H9 (cell line): ENCODE measurements at regions not wholly inside any gene's neighbourhood (a gene's known extent, or its start where the extent isn't known, plus 50 kb on each side); places are given as distances from the start of the nearest gene placed in this dataset.

Experiments used
- DNase-seq: peaks from one replicate; pipeline ENCODE4 v3.0.0-alpha.2; 2017
- H2AFZ ChIP-seq: one replicate; pipeline ENCODE4 v1.6.1; 2013; ENCODE audit warnings: mild to moderate bottlenecking, low read length, control low read depth, moderate library complexity
- H2AK5ac ChIP-seq: 2 replicates; pipeline ENCODE4 v1.6.1; 2013; ENCODE audit warnings: low read length, control low read depth, mixed read lengths; ENCODE audit not compliant: insufficient read length
- H2BK120ac ChIP-seq: one replicate; pipeline ENCODE4 v1.6.1; 2013; ENCODE audit warnings: low read depth, mild to moderate bottlenecking, low read length, control low read depth, inconsistent platforms; ENCODE audit not compliant: poor library complexity, severe bottlenecking
- H2BK12ac ChIP-seq: 2 replicates; pipeline ENCODE4 v1.6.1; 2013; ENCODE audit warnings: low read length, control low read depth, mixed read lengths, low read depth; ENCODE audit not compliant: insufficient read length
- H2BK15ac ChIP-seq: 2 replicates; pipeline ENCODE4 v1.6.1; 2013; ENCODE audit warnings: low read depth, low read length, control low read depth
- H2BK20ac ChIP-seq: one replicate; pipeline ENCODE4 v1.6.1; 2013; ENCODE audit warnings: low read depth, mild to moderate bottlenecking, low read length, control low read depth, inconsistent platforms; ENCODE audit not compliant: poor library complexity, severe bottlenecking
- H2BK5ac ChIP-seq: 2 replicates; pipeline ENCODE4 v1.6.1; 2013; ENCODE audit warnings: low read length, control low read depth, mixed read lengths; ENCODE audit not compliant: insufficient read length
- H3K14ac ChIP-seq: 2 replicates; pipeline ENCODE4 v1.6.1; 2013; ENCODE audit warnings: low read length, control low read depth; ENCODE audit not compliant: insufficient read depth
- H3K18ac ChIP-seq: 2 replicates; pipeline ENCODE4 v1.6.1; 2013; ENCODE audit warnings: low read depth, mild to moderate bottlenecking, mixed read lengths, low read length, control low read depth; ENCODE audit not compliant: insufficient read length
- H3K23ac ChIP-seq: 2 replicates; pipeline ENCODE4 v1.6.1; 2013; ENCODE audit warnings: low read length, control low read depth, mixed read lengths, low read depth; ENCODE audit not compliant: insufficient read length
- H3K23me2 ChIP-seq: 2 replicates; pipeline ENCODE4 v1.6.1; 2013; ENCODE audit warnings: low read depth, mild to moderate bottlenecking, mixed read lengths, low read length, control low read depth; ENCODE audit not compliant: insufficient read length, poor library complexity, severe bottlenecking
- H3K27ac ChIP-seq: 2 replicates; pipeline ENCODE4 v1.5.1; 2013; ENCODE audit warnings: low read length, control low read depth, mixed read lengths, low read depth; ENCODE audit not compliant: insufficient read length
- H3K27me3 ChIP-seq: 2 replicates; pipeline ENCODE4 v1.6.1; 2013; ENCODE audit warnings: low read length, control low read depth, inconsistent platforms; ENCODE audit not compliant: insufficient read depth
- H3K4ac ChIP-seq: 2 replicates; pipeline ENCODE4 v1.6.1; 2013; ENCODE audit warnings: low read depth, mild to moderate bottlenecking, control low read depth, inconsistent platforms, low read length, moderate library complexity
- H3K4me1 ChIP-seq: 2 replicates; pipeline ENCODE4 v1.6.1; 2013; ENCODE audit warnings: low read length, control low read depth, inconsistent platforms; ENCODE audit not compliant: insufficient read depth
- H3K4me2 ChIP-seq: 2 replicates; pipeline ENCODE4 v1.6.1; 2013; ENCODE audit warnings: low read length, control low read depth, mixed read lengths; ENCODE audit not compliant: insufficient read length, insufficient read depth
- H3K56ac ChIP-seq: 2 replicates; pipeline ENCODE4 v1.6.1; 2013; ENCODE audit warnings: low read depth, mild to moderate bottlenecking, mixed read lengths, low read length, control low read depth; ENCODE audit not compliant: insufficient read length
- H3K79me1 ChIP-seq: 2 replicates; pipeline ENCODE4 v1.6.1; 2013; ENCODE audit warnings: low read depth, mild to moderate bottlenecking, moderate library complexity, low read length, control low read depth, inconsistent platforms; ENCODE audit not compliant: insufficient read depth, poor library complexity, severe bottlenecking
- H3K79me2 ChIP-seq: 2 replicates; pipeline ENCODE4 v1.6.1; 2013; ENCODE audit warnings: low read length, control low read depth, inconsistent platforms; ENCODE audit not compliant: insufficient read depth
- H3K9ac ChIP-seq: 2 replicates; pipeline ENCODE4 v1.6.1; 2013; ENCODE audit warnings: low read length, control low read depth, mixed read lengths; ENCODE audit not compliant: insufficient read length; ENCODE audit errors: extremely low read depth
- H3K9me3 ChIP-seq: one replicate; pipeline ENCODE4 v1.6.1; 2013; ENCODE audit warnings: low read depth, low read length, inconsistent platforms; ENCODE audit not compliant: control insufficient read depth
- H3T11ph ChIP-seq: one replicate; pipeline ENCODE4 v1.6.1; 2013; ENCODE audit warnings: mild to moderate bottlenecking, low read length, control low read depth, inconsistent platforms
- H4K20me1 ChIP-seq: one replicate; pipeline ENCODE4 v1.6.1; 2013; ENCODE audit not compliant: control insufficient read depth, insufficient read length, insufficient read depth
- H4K5ac ChIP-seq: 2 replicates; pipeline ENCODE4 v1.6.1; 2013; ENCODE audit warnings: low read depth, mild to moderate bottlenecking, mixed read lengths, low read length, control low read depth; ENCODE audit not compliant: insufficient read length
- H4K8ac ChIP-seq: replicated peaks from 2 replicates; pipeline ENCODE4 v1.6.1; 2013; ENCODE audit warnings: low read length, control low read depth, mixed read lengths, low read depth; ENCODE audit not compliant: insufficient read length
- H4K91ac ChIP-seq: 2 replicates; pipeline ENCODE4 v1.6.1; 2013; ENCODE audit warnings: low read depth, mild to moderate bottlenecking, moderate library complexity, mixed read lengths, low read length, control low read depth; ENCODE audit not compliant: insufficient read length
- H3K27ac Mint-ChIP-seq, 3 experiments: 2 replicates in 2 of 3; 3 replicates in 1 of 3; pipeline ENCODE4 v1.8.0; 2020 to 2021; ENCODE audit warnings: mixed read lengths in 3 of 3, mild to moderate bottlenecking in 1 of 3, moderate library complexity in 1 of 3
- H3K27me3 Mint-ChIP-seq: 2 replicates; pipeline ENCODE4 v1.8.0; 2021; ENCODE audit warnings: low read depth, mild to moderate bottlenecking, moderate library complexity, mixed read lengths
- H3K36me3 Mint-ChIP-seq, 3 experiments: 2 replicates in 2 of 3; 3 replicates in 1 of 3; pipeline ENCODE4 v1.8.0; 2020 to 2021; ENCODE audit warnings: low read depth in 3 of 3, mixed read lengths in 3 of 3; ENCODE audit not compliant: insufficient read depth in 1 of 3
- H3K4me1 Mint-ChIP-seq, 2 experiments: 2 replicates each; pipeline ENCODE4 v1.8.0; 2020; ENCODE audit warnings: mixed read lengths in 2 of 2
- H3K4me3 Mint-ChIP-seq, 2 experiments: 2 replicates in 1 of 2; 3 replicates in 1 of 2; pipeline ENCODE4 v1.8.0; 2020 to 2021; ENCODE audit warnings: mild to moderate bottlenecking in 2 of 2, mixed read lengths in 2 of 2, moderate library complexity in 1 of 2
- H3K9me3 Mint-ChIP-seq, 2 experiments: 2 replicates in 1 of 2; 3 replicates in 1 of 2; pipeline ENCODE4 v1.8.0; 2020; ENCODE audit warnings: mild to moderate bottlenecking in 2 of 2, mixed read lengths in 2 of 2, moderate library complexity in 1 of 2
- CTCF ChIP-seq: fragments of 200-600 bp; sonication (generic); conservative IDR thresholded peaks from 3 replicates; pipeline ENCODE4 v1.8.0; 2021; ENCODE audit warnings: antibody characterized with exemption, mild to moderate bottlenecking
- WGBS: extraction: QIAGEN DNeasy Blood & Tissue Kit; methylation state at CpG from one replicate; pipeline ENCODE4 v1.1.7; 2013; ENCODE audit warnings: missing lambda C conversion rate, low lambda C conversion rate, mixed read lengths; ENCODE audit not compliant: insufficient read length; ENCODE audit errors: extremely low coverage; 5-methylcytosine and 5-hydroxymethylcytosine counted together

- Histone ChIP-seq H2BK12ac (no peak overlapping the region), H2AK5ac (no peak overlapping the region), H3K23ac (no peak overlapping the region), H4K5ac (no peak overlapping the region), H3K27ac (no peak overlapping the region), H3K27me3 (no peaks in the 10 kb centered on the region), H3K4ac (no peak overlapping the region), H3K4me2 (no peak overlapping the region), H3K14ac (no peak overlapping the region), H4K20me1 (no peaks in the 10 kb centered on the region), H4K8ac (no peak overlapping the region), H2BK5ac (no peak overlapping the region), H3K23me2 (no peaks in the 10 kb centered on the region), H3K9me3 (no peaks in the 10 kb centered on the region), H3K4me1 (no peaks in the 10 kb centered on the region; the same call in 1 of the 2 replicates), H3K9ac (no peak overlapping the region), H2BK15ac (no peak overlapping the region), H2BK20ac (no peak overlapping the region), H2BK120ac (no peak overlapping the region), H3K79me1 (no peaks in the 10 kb centered on the region), H3K79me2 (no peaks in the 10 kb centered on the region), H3T11ph (no peak overlapping the region), H2AFZ (no peak overlapping the region), H4K91ac (no peak overlapping the region), H3K18ac (no peak overlapping the region), H3K56ac (no peak overlapping the region)
- H3K36me3 Mint-ChIP-seq = no peaks in the 10 kb centered on the region
- no peak for DNase-seq
- WGBS = no CpG with 5 or more reads among the region's 1 CpG
- H3K4me3 Mint-ChIP-seq = no peak overlapping the region
- no peak overlapping the region for H3K27ac Mint-ChIP-seq
- TF ChIP-seq CTCF = no peak
- H3K27me3 Mint-ChIP-seq = no peaks in the 10 kb centered on the region
- no peaks in the 10 kb centered on the region for H3K9me3 Mint-ChIP-seq
- H3K4me1 Mint-ChIP-seq = peaks cover 11 to 19% of the 10 kb centered on the region in 2 experiments
These were observed 467.4 kb downstream of the CETN3 start for GRCh38 chr5:89942171-89942570.
